Ovary (tissue), 7 donors: ENCODE measurements at regions not wholly inside any gene's neighbourhood (a gene's known extent, or its start where the extent isn't known, plus 50 kb on each side); places are given as distances from the start of the nearest gene placed in this dataset.

ENCODE experiments used
- DNase-seq, 5 donors: peaks; one replicate each; pipeline ENCODE4 v3.0.0-alpha.2; 2019 to 2020
- H3K27ac ChIP-seq, 2 donors: fragments of 200-600 bp; one replicate each; pipeline versions ENCODE4 v1.5.1 to v1.8.0; 2019 to 2022
- H3K27me3 ChIP-seq: fragments of 200-600 bp; one replicate; pipeline ENCODE4 v1.8.0; 2022
- H3K36me3 ChIP-seq: fragments of 200-600 bp; sonication (generic); one replicate; pipeline ENCODE4 v1.5.1; 2019
- H3K4me1 ChIP-seq: one replicate; pipeline ENCODE4 v1.8.1; 2013; ENCODE audit warnings: mild to moderate bottlenecking, moderate library complexity; ENCODE audit not compliant: insufficient read depth
- H3K4me3 ChIP-seq: fragments of 200-600 bp; sonication (generic); one replicate; pipeline ENCODE4 v1.5.1; 2017
- H3K9me3 ChIP-seq, 2 donors: fragments of 200-600 bp in 1 of 2; sonication (generic) in 1 of 2; one replicate each; pipeline versions ENCODE4 v1.5.1 to v1.8.1; 2013 to 2019; ENCODE audit warnings: mild to moderate bottlenecking in 1 of 2, moderate library complexity in 1 of 2
- EP300 ChIP-seq: sonication (generic); formaldehyde crosslinking; IDR thresholded peaks from one replicate; pipeline ENCODE4 v1.6.1; 2017; ENCODE audit warnings: antibody characterized with exemption
- POLR2A ChIP-seq: fragments of 450-650 bp; IDR thresholded peaks from one replicate; pipeline ENCODE4 v1.6.1; 2017; ENCODE audit warnings: antibody characterized with exemption, mild to moderate bottlenecking, moderate library complexity
- WGBS, 3 donors: extraction: QIAGEN DNeasy Blood & Tissue Kit in 1 of 3; methylation state at CpG; one replicate each; pipeline versions ENCODE4 v1.1.5 to v1.1.7; 2013 to 2017; 5-methylcytosine and 5-hydroxymethylcytosine counted together
- intact Hi-C, 4 donors: fragments of 100-400 bp; cut with DNase I; formaldehyde crosslinking; loops; one replicate each; pipeline versions ENCODE4 v1.11.0 to v1.15.1; 2022 to 2023
- TF ChIP-seq, protein P1 (sequence below), 3 donors: fragments of 450-650 bp in 2 of 3; fragments of 200-600 bp in 1 of 3; IDR thresholded peaks; one replicate each; pipeline versions ENCODE4 v1.5.1 to v1.8.0; 2016 to 2022; ENCODE audit warnings: antibody characterized with exemption in 3 of 3, mild to moderate bottlenecking in 1 of 3
- donor health status: DM: no; HTN: no; CAD: no; lungs with moderate emphysema.
- donor health status: DM: no; HTN: no; CAD: no.
- donor health status: Bipolar disorder and iron deficiency.
- donor health status: DM: no; HTN: no; CAD: no.
- donor health status: DM: yes; HTN: yes; CAD: no.

DNA sequence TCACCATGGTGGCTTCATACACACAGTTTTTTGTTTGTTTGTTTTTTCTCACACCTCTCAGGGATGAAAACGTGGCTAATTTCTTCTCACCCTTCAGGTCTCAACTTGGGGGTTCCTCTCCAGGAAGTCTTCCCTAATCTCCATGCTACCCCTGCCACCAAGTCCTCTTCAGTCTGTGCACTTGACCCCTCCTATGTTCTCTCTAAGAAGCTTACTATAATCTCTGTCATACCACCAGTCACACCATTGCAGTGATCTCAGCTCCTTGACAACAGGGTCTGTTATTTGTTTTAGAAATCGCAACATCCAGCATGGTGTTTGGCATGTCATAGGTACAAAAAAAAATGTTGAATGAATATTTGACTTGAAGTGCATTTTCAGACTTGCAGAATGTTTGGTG, 83.4 kb downstream of the PRORP start:
- no peaks in the 10 kb centered on the region for H3K27me3 ChIP-seq
- intact Hi-C loops, result loop anchor here in 1 of 4 donors (10.0 kb wide), 1 partner anchor 51 kb away; no protein-coding TSS in a partner anchor
- H3K27ac ChIP-seq, result no peak overlapping the region
- no peak for TF ChIP-seq POLR2A
- TF ChIP-seq, protein P1, sequence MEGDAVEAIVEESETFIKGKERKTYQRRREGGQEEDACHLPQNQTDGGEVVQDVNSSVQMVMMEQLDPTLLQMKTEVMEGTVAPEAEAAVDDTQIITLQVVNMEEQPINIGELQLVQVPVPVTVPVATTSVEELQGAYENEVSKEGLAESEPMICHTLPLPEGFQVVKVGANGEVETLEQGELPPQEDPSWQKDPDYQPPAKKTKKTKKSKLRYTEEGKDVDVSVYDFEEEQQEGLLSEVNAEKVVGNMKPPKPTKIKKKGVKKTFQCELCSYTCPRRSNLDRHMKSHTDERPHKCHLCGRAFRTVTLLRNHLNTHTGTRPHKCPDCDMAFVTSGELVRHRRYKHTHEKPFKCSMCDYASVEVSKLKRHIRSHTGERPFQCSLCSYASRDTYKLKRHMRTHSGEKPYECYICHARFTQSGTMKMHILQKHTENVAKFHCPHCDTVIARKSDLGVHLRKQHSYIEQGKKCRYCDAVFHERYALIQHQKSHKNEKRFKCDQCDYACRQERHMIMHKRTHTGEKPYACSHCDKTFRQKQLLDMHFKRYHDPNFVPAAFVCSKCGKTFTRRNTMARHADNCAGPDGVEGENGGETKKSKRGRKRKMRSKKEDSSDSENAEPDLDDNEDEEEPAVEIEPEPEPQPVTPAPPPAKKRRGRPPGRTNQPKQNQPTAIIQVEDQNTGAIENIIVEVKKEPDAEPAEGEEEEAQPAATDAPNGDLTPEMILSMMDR (IDR thresholded peaks at IDR 0.05), result no peak
- no peak for TF ChIP-seq EP300
- H3K36me3 ChIP-seq, result no peaks in the 10 kb centered on the region
- no peak overlapping the region for H3K4me3 ChIP-seq
- H3K9me3 ChIP-seq, result no peaks in the 10 kb centered on the region
- WGBS, 3 donors, result 88% methylated on average over 2 of the region's 2 CpGs
- no peaks in the 10 kb centered on the region for H3K4me1 ChIP-seq
- no peak for DNase-seq

GRCh38 chr14:35211067-35211466, 81.1 kb upstream of the PSMA6 start:
- no peaks in the 10 kb centered on the region for H3K9me3 ChIP-seq
- no peak overlapping the region for H3K4me3 ChIP-seq
- no peak overlapping the region for H3K27ac ChIP-seq
- no peak for DNase-seq
- H3K27me3 ChIP-seq, result no peaks in the 10 kb centered on the region
- 88 to 89% (median 89%) methylated on average over 2 of the region's 2 CpGs for WGBS, 3 donors
- H3K4me1 ChIP-seq, result peaks cover 1% of the 10 kb centered on the region
- H3K36me3 ChIP-seq, result no peaks in the 10 kb centered on the region
- intact Hi-C loops, result loop anchor here (5.0 to 10.0 kb wide), 4 partner anchors 66 to 191 kb away; partner anchors contain the start of gene NFKBIA (in 1 of the 4)
- no peak for TF ChIP-seq POLR2A
- TF ChIP-seq, protein P1 (IDR thresholded peaks at IDR 0.05), result no peak
- TF ChIP-seq EP300, result no peak

- no peaks in the 10 kb centered on the region for H3K9me3 ChIP-seq
- H3K27me3 ChIP-seq, result no peaks in the 10 kb centered on the region
- intact Hi-C loops, result loop anchor here (2.0 to 10.0 kb wide), 5 partner anchors 68 to 200 kb away; partner anchors contain the start of gene NFKBIA (in 1 of the 4)
- DNase-seq, result no peak
- no peak overlapping the region for H3K4me3 ChIP-seq
- H3K4me1 ChIP-seq, result peaks cover 1% of the 10 kb centered on the region
- WGBS, 3 donors, result 76 to 84% (median 84%) methylated on average over 3 of the region's 3 CpGs
- TF ChIP-seq, protein P1 (IDR thresholded peaks at IDR 0.05), result no peak
- TF ChIP-seq POLR2A (no peak), EP300 (no peak)
- H3K27ac ChIP-seq, result peak overlapping the region in 1 of 2 donors; percentile 79
- no peaks in the 10 kb centered on the region for H3K36me3 ChIP-seq
Observed at GRCh38 chr14:35212471-35213142, 79.6 kb upstream of the PSMA6 start.

- Histone ChIP-seq H3K4me1 (peaks cover 1% of the 10 kb centered on the region), H3K27ac (peak overlapping the region in 1 of 2 donors; percentile 79), H3K9me3 (no peaks in the 10 kb centered on the region), H3K36me3 (no peaks in the 10 kb centered on the region), H3K27me3 (no peaks in the 10 kb centered on the region), H3K4me3 (no peak overlapping the region)
- WGBS, 3 donors, result 10 to 31% (median 11%) methylated on average over 6 of the region's 6 CpGs
- peak; percentile 55 to 77 (median 68) for DNase-seq
- intact Hi-C loops, result loop anchor here (2.0 to 10.0 kb wide), 5 partner anchors 68 to 200 kb away; partner anchors contain the start of gene NFKBIA (in 1 of the 4)
- TF ChIP-seq EP300, result no peak
- TF ChIP-seq POLR2A, result no peak
- TF ChIP-seq, protein P1 (IDR thresholded peaks at IDR 0.05), result no peak
Observed at GRCh38 chr14:35213143-35213788, 78.9 kb upstream of the PSMA6 start.
